Stimulated activated naive CD4-positive, alpha-beta T cell treated with Interleukin-2 at 50 U/mL for 16 hours (primary cell): ENCODE measurements at regions not wholly inside any gene's neighbourhood (a gene's known extent, or its start where the extent isn't known, plus 50 kb on each side); places are given as distances from the start of the nearest gene placed in this dataset.
"Not testable (repeated sequence)": the region's sequence is repeated elsewhere in the genome, so short reads cannot be mapped to it uniquely, and the experiment has no call there.

Source experiments
- DNase-seq: peaks from one replicate; lab custom pipeline; 2025; lab: John Stamatoyannopoulos, UW

GRCh38 chr20:1845163-1845523 is 50.1 kb upstream of the SIRPA start:
- no peak for DNase-seq

GRCh38 chr20:1844325-1845162 is 50.7 kb upstream of the SIRPA start:
- DNase-seq, result no peak

- no peak for DNase-seq
Measured at GRCh38 chr20:1842281-1842680, 52.9 kb upstream of the SIRPA start.

GRCh38 chr20:1841554-1842140 is 53.6 kb upstream of the SIRPA start:
- no peak for DNase-seq

GRCh38 chr20:1840817-1841553 is 54.2 kb upstream of the SIRPA start:
- DNase-seq, result no peak

GRCh38 chr20:1839376-1840317 is 55.6 kb upstream of the SIRPA start:
- DNase-seq, result not testable (repeated sequence)

GRCh38 chr20:1838556-1839279 is 56.5 kb upstream of the SIRPA start:
- DNase-seq, result no peak

- DNase-seq, result no peak
Measured at GRCh38 chr20:1835186-1836035, 59.8 kb upstream of the SIRPA start.

GRCh38 chr20:1833728-1834726 is 61.2 kb upstream of the SIRPA start:
- no peak for DNase-seq

GRCh38 chr20:1833216-1833615 is 62.0 kb upstream of the SIRPA start:
- DNase-seq, result no peak

- no peak for DNase-seq
Measured at GRCh38 chr20:1832634-1833033, 62.6 kb upstream of the SIRPA start.

- no peak for DNase-seq
Measured at GRCh38 chr20:1831606-1832005, 63.6 kb upstream of the SIRPA start.

GRCh38 chr20:1831096-1831495 is 64.1 kb upstream of the SIRPA start:
- no peak for DNase-seq

- no peak for DNase-seq
Measured at GRCh38 chr20:1830240-1830639, 65.0 kb upstream of the SIRPA start.

- no peak for DNase-seq
Measured at GRCh38 chr20:1829531-1829930, 65.7 kb upstream of the SIRPA start.

GRCh38 chr20:1828786-1829131 is 66.4 kb upstream of the SIRPA start:
- DNase-seq, result no peak

GRCh38 chr20:1827974-1828785 is 67.0 kb upstream of the SIRPA start:
- no peak for DNase-seq

GRCh38 chr20:1827510-1827973 is 67.7 kb upstream of the SIRPA start:
- no peak for DNase-seq
